ENCODE measurements at regions not wholly inside any gene's neighbourhood (a gene's known extent, or its start where the extent isn't known, plus 50 kb on each side); places are given as distances from the start of the nearest gene placed in this dataset.

DNA sequence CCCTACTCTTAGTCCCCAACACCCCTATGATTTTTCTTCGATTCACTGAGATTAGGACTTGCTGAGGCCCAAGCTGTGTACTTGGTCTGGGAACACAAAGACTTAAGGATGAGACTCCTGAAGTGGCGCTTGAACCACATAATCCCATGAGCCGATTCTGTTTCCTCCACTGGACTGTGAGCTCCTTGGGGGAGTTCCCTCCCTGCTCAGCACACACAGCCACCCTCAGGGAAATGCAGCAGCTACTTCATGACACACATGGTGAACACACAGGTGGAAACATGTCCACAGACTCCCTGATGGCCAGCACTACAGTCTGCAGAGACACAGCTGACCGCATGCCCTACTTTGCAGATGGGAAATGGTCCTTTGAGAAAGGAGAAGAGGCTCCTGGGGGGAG, 101.1 kb downstream of the C5orf15 start (continued):
- TF ChIP-seq, protein P1, sequence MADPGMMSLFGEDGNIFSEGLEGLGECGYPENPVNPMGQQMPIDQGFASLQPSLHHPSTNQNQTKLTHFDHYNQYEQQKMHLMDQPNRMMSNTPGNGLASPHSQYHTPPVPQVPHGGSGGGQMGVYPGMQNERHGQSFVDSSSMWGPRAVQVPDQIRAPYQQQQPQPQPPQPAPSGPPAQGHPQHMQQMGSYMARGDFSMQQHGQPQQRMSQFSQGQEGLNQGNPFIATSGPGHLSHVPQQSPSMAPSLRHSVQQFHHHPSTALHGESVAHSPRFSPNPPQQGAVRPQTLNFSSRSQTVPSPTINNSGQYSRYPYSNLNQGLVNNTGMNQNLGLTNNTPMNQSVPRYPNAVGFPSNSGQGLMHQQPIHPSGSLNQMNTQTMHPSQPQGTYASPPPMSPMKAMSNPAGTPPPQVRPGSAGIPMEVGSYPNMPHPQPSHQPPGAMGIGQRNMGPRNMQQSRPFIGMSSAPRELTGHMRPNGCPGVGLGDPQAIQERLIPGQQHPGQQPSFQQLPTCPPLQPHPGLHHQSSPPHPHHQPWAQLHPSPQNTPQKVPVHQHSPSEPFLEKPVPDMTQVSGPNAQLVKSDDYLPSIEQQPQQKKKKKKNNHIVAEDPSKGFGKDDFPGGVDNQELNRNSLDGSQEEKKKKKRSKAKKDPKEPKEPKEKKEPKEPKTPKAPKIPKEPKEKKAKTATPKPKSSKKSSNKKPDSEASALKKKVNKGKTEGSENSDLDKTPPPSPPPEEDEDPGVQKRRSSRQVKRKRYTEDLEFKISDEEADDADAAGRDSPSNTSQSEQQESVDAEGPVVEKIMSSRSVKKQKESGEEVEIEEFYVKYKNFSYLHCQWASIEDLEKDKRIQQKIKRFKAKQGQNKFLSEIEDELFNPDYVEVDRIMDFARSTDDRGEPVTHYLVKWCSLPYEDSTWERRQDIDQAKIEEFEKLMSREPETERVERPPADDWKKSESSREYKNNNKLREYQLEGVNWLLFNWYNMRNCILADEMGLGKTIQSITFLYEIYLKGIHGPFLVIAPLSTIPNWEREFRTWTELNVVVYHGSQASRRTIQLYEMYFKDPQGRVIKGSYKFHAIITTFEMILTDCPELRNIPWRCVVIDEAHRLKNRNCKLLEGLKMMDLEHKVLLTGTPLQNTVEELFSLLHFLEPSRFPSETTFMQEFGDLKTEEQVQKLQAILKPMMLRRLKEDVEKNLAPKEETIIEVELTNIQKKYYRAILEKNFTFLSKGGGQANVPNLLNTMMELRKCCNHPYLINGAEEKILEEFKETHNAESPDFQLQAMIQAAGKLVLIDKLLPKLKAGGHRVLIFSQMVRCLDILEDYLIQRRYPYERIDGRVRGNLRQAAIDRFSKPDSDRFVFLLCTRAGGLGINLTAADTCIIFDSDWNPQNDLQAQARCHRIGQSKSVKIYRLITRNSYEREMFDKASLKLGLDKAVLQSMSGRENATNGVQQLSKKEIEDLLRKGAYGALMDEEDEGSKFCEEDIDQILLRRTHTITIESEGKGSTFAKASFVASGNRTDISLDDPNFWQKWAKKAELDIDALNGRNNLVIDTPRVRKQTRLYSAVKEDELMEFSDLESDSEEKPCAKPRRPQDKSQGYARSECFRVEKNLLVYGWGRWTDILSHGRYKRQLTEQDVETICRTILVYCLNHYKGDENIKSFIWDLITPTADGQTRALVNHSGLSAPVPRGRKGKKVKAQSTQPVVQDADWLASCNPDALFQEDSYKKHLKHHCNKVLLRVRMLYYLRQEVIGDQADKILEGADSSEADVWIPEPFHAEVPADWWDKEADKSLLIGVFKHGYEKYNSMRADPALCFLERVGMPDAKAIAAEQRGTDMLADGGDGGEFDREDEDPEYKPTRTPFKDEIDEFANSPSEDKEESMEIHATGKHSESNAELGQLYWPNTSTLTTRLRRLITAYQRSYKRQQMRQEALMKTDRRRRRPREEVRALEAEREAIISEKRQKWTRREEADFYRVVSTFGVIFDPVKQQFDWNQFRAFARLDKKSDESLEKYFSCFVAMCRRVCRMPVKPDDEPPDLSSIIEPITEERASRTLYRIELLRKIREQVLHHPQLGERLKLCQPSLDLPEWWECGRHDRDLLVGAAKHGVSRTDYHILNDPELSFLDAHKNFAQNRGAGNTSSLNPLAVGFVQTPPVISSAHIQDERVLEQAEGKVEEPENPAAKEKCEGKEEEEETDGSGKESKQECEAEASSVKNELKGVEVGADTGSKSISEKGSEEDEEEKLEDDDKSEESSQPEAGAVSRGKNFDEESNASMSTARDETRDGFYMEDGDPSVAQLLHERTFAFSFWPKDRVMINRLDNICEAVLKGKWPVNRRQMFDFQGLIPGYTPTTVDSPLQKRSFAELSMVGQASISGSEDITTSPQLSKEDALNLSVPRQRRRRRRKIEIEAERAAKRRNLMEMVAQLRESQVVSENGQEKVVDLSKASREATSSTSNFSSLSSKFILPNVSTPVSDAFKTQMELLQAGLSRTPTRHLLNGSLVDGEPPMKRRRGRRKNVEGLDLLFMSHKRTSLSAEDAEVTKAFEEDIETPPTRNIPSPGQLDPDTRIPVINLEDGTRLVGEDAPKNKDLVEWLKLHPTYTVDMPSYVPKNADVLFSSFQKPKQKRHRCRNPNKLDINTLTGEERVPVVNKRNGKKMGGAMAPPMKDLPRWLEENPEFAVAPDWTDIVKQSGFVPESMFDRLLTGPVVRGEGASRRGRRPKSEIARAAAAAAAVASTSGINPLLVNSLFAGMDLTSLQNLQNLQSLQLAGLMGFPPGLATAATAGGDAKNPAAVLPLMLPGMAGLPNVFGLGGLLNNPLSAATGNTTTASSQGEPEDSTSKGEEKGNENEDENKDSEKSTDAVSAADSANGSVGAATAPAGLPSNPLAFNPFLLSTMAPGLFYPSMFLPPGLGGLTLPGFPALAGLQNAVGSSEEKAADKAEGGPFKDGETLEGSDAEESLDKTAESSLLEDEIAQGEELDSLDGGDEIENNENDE (IDR thresholded peaks at IDR 0.05; ENCODE audit: insufficient replicate concordance, low read length), result no peak
- TF ChIP-seq SIRT6 (IDR thresholded peaks at IDR 0.05; ENCODE audit: low read length) (no peak), ASH2L (IDR thresholded peaks at IDR 0.05; ENCODE audit: low read length) (no peak), POLR2A (IDR thresholded peaks at IDR 0.05; ENCODE audit: control extremely low read depth in 1 of 2, low read depth in 2 of 2, low read length in 2 of 2) (no peak), CBX5 (IDR thresholded peaks at IDR 0.05; ENCODE audit: low read depth, low read length) (no peak)
